HPDE6-E6E7 (cell line): ENCODE measurements at regions not wholly inside any gene's neighbourhood (a gene's known extent, or its start where the extent isn't known, plus 50 kb on each side); places are given as distances from the start of the nearest gene placed in this dataset.

Experiments used
- DNase-seq: peaks from one replicate; pipeline ENCODE4 v3.0.0; 2011; ENCODE audit warnings: missing footprints; ENCODE audit errors: extremely low spot score

GRCh38 chr11:119547511-119547910 lies 124.5 kb upstream of the THY1 start:
- DNase-seq = no peak

DNA sequence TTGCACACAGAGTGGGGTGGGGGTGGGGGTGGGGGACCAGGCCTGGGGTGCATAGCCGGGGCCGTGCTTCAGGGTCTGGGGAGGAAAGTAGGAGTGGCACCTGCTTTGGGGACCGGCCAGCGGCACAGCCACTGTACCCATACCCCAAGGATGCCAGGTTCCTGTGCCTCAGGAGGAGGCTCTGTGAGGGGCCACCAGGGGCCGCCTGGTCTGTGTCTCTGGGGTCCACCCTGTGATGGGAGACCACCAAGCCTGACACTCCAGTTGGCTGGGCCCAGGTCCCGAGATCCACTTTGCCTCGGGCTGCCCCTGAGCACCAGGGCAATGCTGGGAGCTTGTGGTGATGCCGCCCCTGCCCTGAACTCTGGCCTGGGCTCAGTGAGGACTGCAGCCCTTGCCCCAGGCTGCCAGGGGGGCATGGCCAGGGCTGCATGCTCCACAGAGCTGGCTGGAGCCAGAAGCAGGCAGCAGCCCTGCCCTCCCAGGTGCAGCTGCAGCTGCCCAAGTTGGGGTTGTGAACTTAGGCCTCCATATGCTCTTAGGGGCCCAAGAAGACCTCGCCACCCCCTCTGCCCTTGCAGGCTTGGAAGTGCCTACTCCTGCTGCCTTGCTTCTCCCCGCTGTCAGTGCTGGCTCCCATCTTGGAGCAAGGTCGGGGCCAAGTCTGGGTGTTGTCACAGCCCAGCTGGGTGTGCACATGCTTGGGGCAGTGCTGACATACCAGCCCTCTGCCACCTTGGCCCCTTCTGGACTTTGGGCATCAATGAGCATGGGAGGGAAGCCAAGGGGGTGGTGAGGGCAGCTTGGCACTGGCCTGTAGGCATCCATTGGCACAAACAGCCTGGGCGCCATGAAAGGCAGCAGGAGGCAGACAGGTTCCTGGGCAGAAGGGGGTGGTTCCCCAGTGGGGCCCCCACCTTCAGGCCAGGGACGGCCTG lies 123.3 kb upstream of the THY1 start:
- no peak for DNase-seq

GRCh38 chr11:119540370-119541125 lies 117.6 kb upstream of the THY1 start:
- no peak for DNase-seq

GRCh38 chr11:119539583-119539982 lies 116.6 kb upstream of the THY1 start:
- no peak for DNase-seq

- DNase-seq = no peak
Measured at GRCh38 chr11:119538753-119539152, 115.8 kb upstream of the THY1 start.

DNA sequence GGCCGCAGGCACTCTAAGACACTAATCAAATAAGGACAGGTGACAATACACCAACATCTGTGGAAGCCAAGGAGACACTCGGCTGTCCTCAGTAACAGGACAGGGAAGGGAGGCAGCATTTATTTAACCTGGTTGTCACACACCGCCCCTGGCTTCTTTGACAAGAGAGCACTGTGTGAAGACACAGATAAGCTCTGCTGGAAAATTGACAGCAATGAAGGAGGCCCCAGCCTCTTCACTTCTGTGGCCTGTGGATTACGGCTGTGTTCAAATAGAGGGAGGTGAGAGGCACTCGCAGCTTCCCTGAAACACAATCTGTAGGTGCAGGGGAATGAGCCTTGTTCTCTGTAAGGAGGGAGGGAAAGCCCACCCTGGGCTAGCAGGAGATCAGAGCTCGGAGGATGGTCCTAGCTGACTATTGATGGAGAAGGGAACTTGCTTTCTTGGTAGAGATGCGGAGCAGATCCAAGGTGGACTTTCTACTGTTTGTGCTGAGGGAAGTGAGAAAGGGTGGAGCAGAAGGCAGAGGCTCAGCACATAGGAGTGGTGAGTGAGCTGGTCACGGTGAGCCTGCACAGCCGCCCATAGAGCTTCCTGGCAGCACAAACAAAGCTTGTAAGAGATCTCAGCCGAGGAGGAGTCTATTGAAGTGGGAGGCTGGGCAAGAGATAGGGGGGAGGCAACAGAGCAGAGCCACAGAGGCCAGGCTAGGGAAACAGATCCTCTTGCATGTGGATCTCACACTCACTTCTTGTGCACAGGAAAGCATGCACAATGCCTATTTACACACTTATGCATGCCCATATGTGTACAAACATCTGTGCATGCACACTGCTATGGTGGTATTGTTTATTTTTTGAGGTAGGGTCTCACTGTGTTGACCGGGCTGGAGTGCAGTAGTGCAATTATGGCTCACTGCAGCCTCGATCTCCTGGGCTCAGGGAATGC lies 114.6 kb upstream of the THY1 start:
- no peak for DNase-seq

DNA sequence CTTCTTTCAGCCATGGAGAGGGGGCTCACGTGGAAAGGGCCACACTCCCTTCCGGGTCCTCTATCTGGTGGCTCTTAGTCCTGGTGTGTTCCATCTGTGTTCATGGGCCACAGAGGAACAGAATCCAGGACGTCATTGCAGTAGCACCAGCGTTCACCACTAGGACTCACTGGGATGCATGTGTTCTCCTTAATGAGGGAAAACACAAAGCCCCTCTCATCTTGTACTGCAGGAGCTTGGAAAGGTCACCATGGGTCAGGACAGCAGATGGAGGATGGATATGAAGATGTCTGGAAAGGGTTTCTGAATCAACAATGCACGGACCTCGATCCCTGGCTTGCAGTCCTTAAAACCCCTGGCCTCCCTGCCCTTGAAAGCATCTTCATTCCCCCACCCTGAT lies 113.8 kb upstream of the THY1 start:
- DNase-seq = no peak

DNA sequence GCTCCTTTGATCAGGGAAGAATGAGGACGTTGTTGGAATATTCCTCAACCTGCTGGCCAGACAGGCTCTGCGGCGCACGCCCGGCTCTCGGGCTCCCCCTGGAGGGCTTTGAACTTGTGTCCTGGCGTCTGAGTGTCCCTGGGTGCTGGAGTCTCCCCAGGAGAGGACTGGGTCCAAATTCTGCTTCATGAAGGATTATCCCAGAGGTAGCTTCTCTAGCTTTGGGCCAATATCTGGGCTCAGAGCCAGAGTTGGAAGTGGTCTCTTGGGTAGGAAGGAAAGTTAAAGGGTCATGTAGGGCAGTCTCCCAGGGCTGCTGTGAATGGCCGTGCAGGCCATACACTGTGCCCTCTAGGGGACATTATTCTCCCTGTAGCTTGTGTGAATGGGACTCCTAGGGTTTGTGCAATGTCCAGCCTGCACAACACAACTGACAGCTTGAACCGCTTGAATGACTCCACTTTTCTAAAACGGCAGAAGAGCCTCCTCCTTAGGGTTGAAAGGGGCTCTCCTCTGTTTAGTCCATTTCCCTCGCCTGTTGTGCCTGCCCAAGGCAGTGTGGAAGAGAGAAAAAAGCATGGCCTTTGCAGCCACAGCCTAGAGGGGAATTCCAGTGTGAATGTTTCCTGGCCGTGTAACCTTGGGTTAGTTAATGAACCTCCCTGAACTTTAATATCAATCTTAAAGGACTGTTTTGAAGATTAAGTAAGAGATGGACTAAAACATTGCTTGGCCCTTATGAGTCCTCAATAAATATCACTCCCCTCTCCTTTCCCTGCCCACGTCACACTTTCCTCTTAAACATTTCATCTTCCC lies 111.2 kb upstream of the THY1 start:
- DNase-seq = peak; percentile 74

- no peak for DNase-seq
Measured at GRCh38 chr11:119533462-119533861, 110.5 kb upstream of the THY1 start.

DNA sequence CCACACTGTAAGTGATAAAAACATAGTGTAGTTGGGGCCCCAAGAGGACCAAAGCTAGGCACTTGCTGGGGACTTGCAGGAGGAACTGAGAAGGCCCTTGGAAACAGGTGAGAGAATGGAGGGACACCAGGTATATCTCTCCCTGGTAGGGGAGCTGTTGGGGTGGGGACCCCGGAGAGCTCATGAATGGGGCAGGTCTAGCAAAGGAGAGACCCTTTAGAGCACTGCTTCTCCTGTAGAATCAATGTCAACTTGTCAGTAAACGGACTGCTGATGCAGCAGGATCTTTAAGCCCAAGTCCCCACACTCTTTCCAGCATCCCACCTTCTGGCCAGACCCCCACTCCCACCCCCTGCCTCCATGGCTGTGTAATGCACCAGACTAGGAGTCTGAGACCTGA lies 109.6 kb upstream of the THY1 start:
- no peak for DNase-seq

- no peak for DNase-seq
Measured at GRCh38 chr11:119531623-119532022, 108.7 kb upstream of the THY1 start.

DNA sequence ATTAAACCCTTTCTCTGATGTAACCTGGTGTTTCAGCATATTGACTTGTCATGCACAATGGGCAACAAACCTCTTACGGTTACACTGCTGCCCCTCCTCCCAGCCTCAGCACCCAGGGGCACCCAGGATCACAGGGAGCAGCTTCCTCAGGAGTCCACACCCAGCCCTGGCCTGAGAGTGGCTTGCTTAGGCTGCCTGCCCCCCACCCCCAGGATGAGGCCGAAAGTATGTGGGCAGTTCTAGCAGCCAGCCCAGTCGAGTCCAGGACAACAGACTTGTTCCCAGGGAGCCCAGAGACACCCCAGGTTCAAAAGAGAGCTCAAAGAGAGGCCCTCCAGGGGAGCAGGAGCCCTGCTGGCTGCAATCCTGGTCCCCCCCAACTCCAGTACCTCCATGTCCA lies 108.1 kb upstream of the THY1 start:
- DNase-seq = no peak

DNA sequence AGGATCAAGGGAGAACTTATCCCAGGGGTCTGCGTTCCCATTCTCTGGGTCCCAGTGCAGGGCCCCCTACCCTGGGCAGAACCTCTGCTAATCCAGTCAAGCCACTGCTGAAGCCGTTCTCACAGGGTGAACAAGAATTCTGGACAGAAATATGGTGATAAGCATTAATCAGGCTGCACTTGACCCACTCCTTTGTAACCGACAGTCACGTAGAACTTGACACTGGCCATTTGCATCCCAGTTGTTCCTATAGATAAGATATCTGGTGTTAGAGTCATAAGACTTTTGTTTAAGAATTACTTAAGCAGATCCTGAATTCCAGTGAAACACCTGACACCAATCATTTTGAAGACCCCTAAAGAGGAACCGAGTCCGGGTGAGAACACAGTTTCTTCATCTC lies 107.5 kb upstream of the THY1 start:
- DNase-seq = no peak

GRCh38 chr11:119529936-119530335 lies 107.0 kb upstream of the THY1 start:
- no peak for DNase-seq

GRCh38 chr11:119529063-119529845 lies 106.3 kb upstream of the THY1 start:
- no peak for DNase-seq

DNA sequence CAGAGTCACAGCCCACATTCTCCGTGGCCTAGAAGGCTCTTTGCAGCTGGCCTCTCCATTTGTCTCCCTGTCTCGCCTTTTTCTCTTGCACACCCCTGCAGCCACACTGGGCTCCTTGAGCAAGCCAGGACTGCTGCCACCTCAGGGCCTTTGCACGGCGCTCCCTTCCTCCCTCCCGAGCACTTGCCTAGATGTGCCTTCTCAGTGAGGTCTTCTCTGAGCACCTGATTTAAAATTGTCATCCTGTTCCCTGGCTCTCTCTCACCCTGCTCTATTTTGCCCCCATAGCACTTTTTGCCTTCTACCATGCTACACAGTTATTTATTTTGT lies 102.9 kb upstream of the THY1 start:
- no peak for DNase-seq

DNA sequence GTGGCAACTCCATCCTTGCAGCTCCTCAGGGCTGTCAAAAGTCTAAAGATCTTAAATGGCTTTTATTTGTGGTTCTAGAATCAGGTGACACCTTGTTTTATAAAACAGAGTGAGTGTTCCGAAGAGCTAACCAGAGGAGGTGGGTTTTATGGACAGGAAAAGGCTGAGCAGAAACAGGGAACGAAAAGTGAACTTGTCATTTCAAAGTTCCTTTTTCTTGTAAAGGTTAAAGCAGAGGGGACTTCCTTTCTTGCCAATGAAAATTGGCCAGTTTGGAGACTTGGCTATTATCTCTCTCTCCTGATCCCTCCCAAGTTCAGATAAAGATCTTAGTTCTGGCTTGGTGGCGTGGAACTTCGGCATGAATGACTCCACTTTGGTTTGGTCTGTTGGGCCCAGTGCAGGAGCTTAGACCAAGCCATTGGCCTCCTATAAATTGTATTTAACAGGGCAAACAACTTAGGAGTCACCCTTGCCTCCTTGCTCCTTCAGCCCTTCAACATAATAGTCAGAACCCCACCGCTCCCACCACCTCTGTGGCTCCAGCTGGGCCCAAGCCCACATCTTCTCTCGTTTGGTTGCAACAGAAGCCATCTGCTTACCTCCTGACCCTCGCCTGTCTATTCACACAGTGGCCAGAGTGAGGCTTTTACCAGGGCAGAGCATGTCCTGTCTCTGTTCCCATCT lies 102.4 kb upstream of the THY1 start:
- DNase-seq = no peak

DNA sequence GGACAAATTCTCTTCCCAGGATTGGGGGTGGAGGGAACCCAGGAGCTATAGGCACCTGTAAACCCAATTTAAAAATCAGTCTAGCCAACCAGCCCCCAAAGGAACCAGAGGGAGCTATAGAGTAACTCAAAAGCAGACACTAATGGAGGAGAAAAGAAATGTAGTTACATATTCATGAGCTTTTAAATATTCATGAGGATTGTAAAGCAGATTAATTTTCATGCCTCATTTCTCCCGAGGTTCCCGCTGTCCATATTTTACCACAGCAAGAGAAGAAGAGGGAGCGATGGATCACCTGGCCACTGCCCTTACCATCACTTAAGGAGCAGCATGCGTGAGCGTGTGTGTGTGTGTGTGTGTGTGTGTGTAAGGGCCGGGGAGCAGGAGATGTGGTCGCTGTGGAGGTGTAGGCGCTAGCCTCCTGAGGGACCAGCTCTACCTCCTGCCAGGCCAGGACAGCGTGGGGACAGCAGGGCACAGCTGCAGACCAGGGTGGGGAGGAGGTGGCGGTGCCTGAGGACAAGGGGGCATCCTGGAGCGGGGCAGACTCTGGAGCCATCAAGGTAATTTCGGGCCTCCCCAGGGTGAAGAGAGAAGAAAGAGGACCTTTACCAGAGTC lies 100.7 kb upstream of the THY1 start:
- DNase-seq = no peak

GRCh38 chr11:119522609-119523008 lies 99.6 kb upstream of the THY1 start:
- no peak for DNase-seq
